ENCODE measurements at regions not wholly inside any gene's neighbourhood (a gene's known extent, or its start where the extent isn't known, plus 50 kb on each side); places are given as distances from the start of the nearest gene placed in this dataset.

GRCh38 chr11:111045407-111045803, 200.1 kb upstream of the POU2AF2 start:
- DNase-seq (ENCODE audit: low read depth, low spot score) (no peak), ATAC-seq (no peak)
- no peaks in the 10 kb centered on the region for H3K27me3 ChIP-seq (ENCODE audit: insufficient read depth, low read length)
- no peaks in the 10 kb centered on the region for H3K9me3 ChIP-seq (ENCODE audit: control insufficient read depth in 1 of 2, insufficient read depth in 1 of 2, low read depth in 1 of 2, low read length in 2 of 2)
- H3K9me2 ChIP-seq (ENCODE audit: insufficient read depth), result no peaks in the 10 kb centered on the region
- H3K4me2 ChIP-seq (ENCODE audit: low read length), result no peak overlapping the region
- ChIA-PET POLR2A (no interaction called here), CTCF (no interaction called here), RAD21 (ENCODE audit: low non-redundant PET in 1 of 2, low total read pairs in 2 of 2, uncharacterized antibody in 2 of 2, unreplicated experiment in 2 of 2) (no interaction called here)
- H3K27ac ChIP-seq (ENCODE audit: low read depth, low read length), result no peak overlapping the region
- no peaks in the 10 kb centered on the region for H3K36me3 ChIP-seq (ENCODE audit: control insufficient read depth in 1 of 2, insufficient read depth in 2 of 2, low read length in 2 of 2)
- no peaks in the 10 kb centered on the region for H3K79me2 ChIP-seq (ENCODE audit: insufficient read depth, low read length)
- intact Hi-C loops (cut with micrococcal nuclease), result no loop called here
- TF ChIP-seq EGR1 (IDR thresholded peaks at IDR 0.05; ENCODE audit: low read depth), result no peak
- no peaks in the 10 kb centered on the region for H4K20me1 ChIP-seq (ENCODE audit: insufficient read depth)
- H2AFZ ChIP-seq (ENCODE audit: low read depth, low read length, poor library complexity, severe bottlenecking), result no peak overlapping the region
- no peak overlapping the region for H3K4me3 ChIP-seq (replicated peaks in 1 of 2; ENCODE audit: low read depth in 1 of 2, low read length in 2 of 2)
- no peaks in the 10 kb centered on the region for H3K4me1 ChIP-seq (ENCODE audit: control insufficient read depth in 1 of 2, insufficient read depth in 2 of 2, low read length in 2 of 2)
- H3K9ac ChIP-seq (ENCODE audit: low read length), result no peak overlapping the region
- BruUV-seq (replicated peaks), result no TSS peak

- no peak for TF ChIP-seq SRF (IDR thresholded peaks at IDR 0.05; ENCODE audit: low read depth)
- no peak for TF ChIP-seq ZFX (IDR thresholded peaks at IDR 0.05)
- TF ChIP-seq REST (IDR thresholded peaks at IDR 0.05; ENCODE audit: low read depth), result no peak
- no peak for TF ChIP-seq CBX3 (IDR thresholded peaks at IDR 0.05; ENCODE audit: low read depth)
- TF ChIP-seq EGR1 (IDR thresholded peaks at IDR 0.05; ENCODE audit: low read depth), result no peak
- no peak for TF ChIP-seq CTCF (IDR thresholded peaks at IDR 0.05 in 2 of 3, conservative IDR thresholded peaks at IDR 0.05 in 1 of 3; ENCODE audit: borderline replicate concordance in 1 of 3, insufficient read depth in 1 of 3, low read depth in 2 of 3, low read length in 2 of 3)
- TF ChIP-seq SIN3A (IDR thresholded peaks at IDR 0.05; ENCODE audit: low read depth), result no peak
- TF ChIP-seq TCF7L2 (IDR thresholded peaks at IDR 0.05; ENCODE audit: borderline replicate concordance, extremely low read depth, insufficient read depth, insufficient read length), result no peak
- RAD21 ChIA-PET (ENCODE audit: low non-redundant PET in 1 of 2, low total read pairs in 2 of 2, uncharacterized antibody in 2 of 2, unreplicated experiment in 2 of 2), result no interaction called here
- no peaks in the 10 kb centered on the region for H3K9me3 ChIP-seq (ENCODE audit: control insufficient read depth in 1 of 2, insufficient read depth in 1 of 2, low read depth in 1 of 2, low read length in 2 of 2)
- H2AFZ ChIP-seq (ENCODE audit: low read depth, low read length, poor library complexity, severe bottlenecking), result no peak overlapping the region
- no peaks in the 10 kb centered on the region for H3K36me3 ChIP-seq (ENCODE audit: control insufficient read depth in 1 of 2, insufficient read depth in 2 of 2, low read length in 2 of 2)
- POLR2A ChIA-PET, result no interaction called here
- H3K4me1 ChIP-seq (ENCODE audit: control insufficient read depth in 1 of 2, insufficient read depth in 2 of 2, low read length in 2 of 2), result no peaks in the 10 kb centered on the region
- no peak overlapping the region for H3K4me2 ChIP-seq (ENCODE audit: low read length)
- intact Hi-C loops (cut with micrococcal nuclease), result no loop called here
- CTCF ChIA-PET, result no interaction called here
- H3K9ac ChIP-seq (ENCODE audit: low read length), result no peak overlapping the region
- ATAC-seq (no peak), DNase-seq (ENCODE audit: low read depth, low spot score) (no peak)
- H3K27ac ChIP-seq (ENCODE audit: low read depth, low read length), result no peak overlapping the region
- H3K9me2 ChIP-seq (ENCODE audit: insufficient read depth), result no peaks in the 10 kb centered on the region
- H4K20me1 ChIP-seq (ENCODE audit: insufficient read depth), result no peaks in the 10 kb centered on the region
- no TSS peak for BruUV-seq (replicated peaks)
- no peaks in the 10 kb centered on the region for H3K27me3 ChIP-seq (ENCODE audit: insufficient read depth, low read length)
- H3K79me2 ChIP-seq (ENCODE audit: insufficient read depth, low read length), result no peaks in the 10 kb centered on the region
- no peak overlapping the region for H3K4me3 ChIP-seq (replicated peaks in 1 of 2; ENCODE audit: low read depth in 1 of 2, low read length in 2 of 2)
These were observed 200.6 kb upstream of the POU2AF2 start for GRCh38 chr11:111044751-111045406.
